H9 (cell line): ENCODE measurements at regions not wholly inside any gene's neighbourhood (a gene's known extent, or its start where the extent isn't known, plus 50 kb on each side); places are given as distances from the start of the nearest gene placed in this dataset.

Experiments used
- DNase-seq: peaks from one replicate; pipeline ENCODE4 v3.0.0-alpha.2; 2017
- H2AFZ ChIP-seq: one replicate; pipeline ENCODE4 v1.6.1; 2013; ENCODE audit warnings: mild to moderate bottlenecking, low read length, control low read depth, moderate library complexity
- H2AK5ac ChIP-seq: 2 replicates; pipeline ENCODE4 v1.6.1; 2013; ENCODE audit warnings: low read length, control low read depth, mixed read lengths; ENCODE audit not compliant: insufficient read length
- H2BK120ac ChIP-seq: one replicate; pipeline ENCODE4 v1.6.1; 2013; ENCODE audit warnings: low read depth, mild to moderate bottlenecking, low read length, control low read depth, inconsistent platforms; ENCODE audit not compliant: poor library complexity, severe bottlenecking
- H2BK12ac ChIP-seq: 2 replicates; pipeline ENCODE4 v1.6.1; 2013; ENCODE audit warnings: low read length, control low read depth, mixed read lengths, low read depth; ENCODE audit not compliant: insufficient read length
- H2BK15ac ChIP-seq: 2 replicates; pipeline ENCODE4 v1.6.1; 2013; ENCODE audit warnings: low read depth, low read length, control low read depth
- H2BK20ac ChIP-seq: one replicate; pipeline ENCODE4 v1.6.1; 2013; ENCODE audit warnings: low read depth, mild to moderate bottlenecking, low read length, control low read depth, inconsistent platforms; ENCODE audit not compliant: poor library complexity, severe bottlenecking
- H2BK5ac ChIP-seq: 2 replicates; pipeline ENCODE4 v1.6.1; 2013; ENCODE audit warnings: low read length, control low read depth, mixed read lengths; ENCODE audit not compliant: insufficient read length
- H3K14ac ChIP-seq: 2 replicates; pipeline ENCODE4 v1.6.1; 2013; ENCODE audit warnings: low read length, control low read depth; ENCODE audit not compliant: insufficient read depth
- H3K18ac ChIP-seq: 2 replicates; pipeline ENCODE4 v1.6.1; 2013; ENCODE audit warnings: low read depth, mild to moderate bottlenecking, mixed read lengths, low read length, control low read depth; ENCODE audit not compliant: insufficient read length
- H3K23ac ChIP-seq: 2 replicates; pipeline ENCODE4 v1.6.1; 2013; ENCODE audit warnings: low read length, control low read depth, mixed read lengths, low read depth; ENCODE audit not compliant: insufficient read length
- H3K23me2 ChIP-seq: 2 replicates; pipeline ENCODE4 v1.6.1; 2013; ENCODE audit warnings: low read depth, mild to moderate bottlenecking, mixed read lengths, low read length, control low read depth; ENCODE audit not compliant: insufficient read length, poor library complexity, severe bottlenecking
- H3K27ac ChIP-seq: 2 replicates; pipeline ENCODE4 v1.5.1; 2013; ENCODE audit warnings: low read length, control low read depth, mixed read lengths, low read depth; ENCODE audit not compliant: insufficient read length
- H3K27me3 ChIP-seq: 2 replicates; pipeline ENCODE4 v1.6.1; 2013; ENCODE audit warnings: low read length, control low read depth, inconsistent platforms; ENCODE audit not compliant: insufficient read depth
- H3K4ac ChIP-seq: 2 replicates; pipeline ENCODE4 v1.6.1; 2013; ENCODE audit warnings: low read depth, mild to moderate bottlenecking, control low read depth, inconsistent platforms, low read length, moderate library complexity
- H3K4me1 ChIP-seq: 2 replicates; pipeline ENCODE4 v1.6.1; 2013; ENCODE audit warnings: low read length, control low read depth, inconsistent platforms; ENCODE audit not compliant: insufficient read depth
- H3K4me2 ChIP-seq: 2 replicates; pipeline ENCODE4 v1.6.1; 2013; ENCODE audit warnings: low read length, control low read depth, mixed read lengths; ENCODE audit not compliant: insufficient read length, insufficient read depth
- H3K56ac ChIP-seq: 2 replicates; pipeline ENCODE4 v1.6.1; 2013; ENCODE audit warnings: low read depth, mild to moderate bottlenecking, mixed read lengths, low read length, control low read depth; ENCODE audit not compliant: insufficient read length
- H3K79me1 ChIP-seq: 2 replicates; pipeline ENCODE4 v1.6.1; 2013; ENCODE audit warnings: low read depth, mild to moderate bottlenecking, moderate library complexity, low read length, control low read depth, inconsistent platforms; ENCODE audit not compliant: insufficient read depth, poor library complexity, severe bottlenecking
- H3K79me2 ChIP-seq: 2 replicates; pipeline ENCODE4 v1.6.1; 2013; ENCODE audit warnings: low read length, control low read depth, inconsistent platforms; ENCODE audit not compliant: insufficient read depth
- H3K9ac ChIP-seq: 2 replicates; pipeline ENCODE4 v1.6.1; 2013; ENCODE audit warnings: low read length, control low read depth, mixed read lengths; ENCODE audit not compliant: insufficient read length; ENCODE audit errors: extremely low read depth
- H3K9me3 ChIP-seq: one replicate; pipeline ENCODE4 v1.6.1; 2013; ENCODE audit warnings: low read depth, low read length, inconsistent platforms; ENCODE audit not compliant: control insufficient read depth
- H3T11ph ChIP-seq: one replicate; pipeline ENCODE4 v1.6.1; 2013; ENCODE audit warnings: mild to moderate bottlenecking, low read length, control low read depth, inconsistent platforms
- H4K20me1 ChIP-seq: one replicate; pipeline ENCODE4 v1.6.1; 2013; ENCODE audit not compliant: control insufficient read depth, insufficient read length, insufficient read depth
- H4K5ac ChIP-seq: 2 replicates; pipeline ENCODE4 v1.6.1; 2013; ENCODE audit warnings: low read depth, mild to moderate bottlenecking, mixed read lengths, low read length, control low read depth; ENCODE audit not compliant: insufficient read length
- H4K8ac ChIP-seq: replicated peaks from 2 replicates; pipeline ENCODE4 v1.6.1; 2013; ENCODE audit warnings: low read length, control low read depth, mixed read lengths, low read depth; ENCODE audit not compliant: insufficient read length
- H4K91ac ChIP-seq: 2 replicates; pipeline ENCODE4 v1.6.1; 2013; ENCODE audit warnings: low read depth, mild to moderate bottlenecking, moderate library complexity, mixed read lengths, low read length, control low read depth; ENCODE audit not compliant: insufficient read length
- H3K27ac Mint-ChIP-seq, 3 experiments: 2 replicates in 2 of 3; 3 replicates in 1 of 3; pipeline ENCODE4 v1.8.0; 2020 to 2021; ENCODE audit warnings: mixed read lengths in 3 of 3, mild to moderate bottlenecking in 1 of 3, moderate library complexity in 1 of 3
- H3K27me3 Mint-ChIP-seq: 2 replicates; pipeline ENCODE4 v1.8.0; 2021; ENCODE audit warnings: low read depth, mild to moderate bottlenecking, moderate library complexity, mixed read lengths
- H3K36me3 Mint-ChIP-seq, 3 experiments: 2 replicates in 2 of 3; 3 replicates in 1 of 3; pipeline ENCODE4 v1.8.0; 2020 to 2021; ENCODE audit warnings: low read depth in 3 of 3, mixed read lengths in 3 of 3; ENCODE audit not compliant: insufficient read depth in 1 of 3
- H3K4me1 Mint-ChIP-seq, 2 experiments: 2 replicates each; pipeline ENCODE4 v1.8.0; 2020; ENCODE audit warnings: mixed read lengths in 2 of 2
- H3K4me3 Mint-ChIP-seq, 2 experiments: 2 replicates in 1 of 2; 3 replicates in 1 of 2; pipeline ENCODE4 v1.8.0; 2020 to 2021; ENCODE audit warnings: mild to moderate bottlenecking in 2 of 2, mixed read lengths in 2 of 2, moderate library complexity in 1 of 2
- H3K9me3 Mint-ChIP-seq, 2 experiments: 2 replicates in 1 of 2; 3 replicates in 1 of 2; pipeline ENCODE4 v1.8.0; 2020; ENCODE audit warnings: mild to moderate bottlenecking in 2 of 2, mixed read lengths in 2 of 2, moderate library complexity in 1 of 2
- CTCF ChIP-seq: fragments of 200-600 bp; sonication (generic); conservative IDR thresholded peaks from 3 replicates; pipeline ENCODE4 v1.8.0; 2021; ENCODE audit warnings: antibody characterized with exemption, mild to moderate bottlenecking
- WGBS: extraction: QIAGEN DNeasy Blood & Tissue Kit; methylation state at CpG from one replicate; pipeline ENCODE4 v1.1.7; 2013; ENCODE audit warnings: missing lambda C conversion rate, low lambda C conversion rate, mixed read lengths; ENCODE audit not compliant: insufficient read length; ENCODE audit errors: extremely low coverage; 5-methylcytosine and 5-hydroxymethylcytosine counted together

GRCh38 chr12:20077618-20078017 is 290.7 kb upstream of the PDE3A start:
- H4K8ac ChIP-seq: no peak overlapping the region
- no peak for TF ChIP-seq CTCF
- H3K27ac ChIP-seq: no peak overlapping the region
- H3K79me1 ChIP-seq: no peaks in the 10 kb centered on the region
- H3K4me2 ChIP-seq: no peak overlapping the region
- Mint-ChIP-seq H3K27ac (no peak overlapping the region; a peak in 1 of 7 replicates), H3K4me1 (peaks cover 2 to 3% of the 10 kb centered on the region in 2 experiments; a peak in 2 of 4 replicates), H3K27me3 (no peaks in the 10 kb centered on the region), H3K36me3 (no peaks in the 10 kb centered on the region), H3K9me3 (no peaks in the 10 kb centered on the region; a peak in 1 of 5 replicates), H3K4me3 (no peak overlapping the region)
- H3K14ac ChIP-seq: no peak overlapping the region
- no peak overlapping the region for H3K18ac ChIP-seq
- no peaks in the 10 kb centered on the region for H3K4me1 ChIP-seq
- peak overlapping the region; percentile 77 for H2AFZ ChIP-seq
- no peak overlapping the region for H4K91ac ChIP-seq
- no peak overlapping the region for H3K4ac ChIP-seq
- no peaks in the 10 kb centered on the region for H3K9me3 ChIP-seq
- no peak overlapping the region for H4K5ac ChIP-seq
- H2BK20ac ChIP-seq: no peak overlapping the region
- no peaks in the 10 kb centered on the region for H4K20me1 ChIP-seq
- H2BK5ac ChIP-seq: no peak overlapping the region
- H3K27me3 ChIP-seq: no peaks in the 10 kb centered on the region
- H3T11ph ChIP-seq: no peak overlapping the region
- no peaks in the 10 kb centered on the region for H3K23me2 ChIP-seq
- WGBS: no CpG with 5 or more reads among the region's 3 CpGs
- H2BK15ac ChIP-seq: no peak overlapping the region
- H3K56ac ChIP-seq: no peak overlapping the region
- no peak overlapping the region for H2BK120ac ChIP-seq
- no peak overlapping the region for H2BK12ac ChIP-seq
- H3K79me2 ChIP-seq: no peaks in the 10 kb centered on the region
- DNase-seq: no peak
- H3K9ac ChIP-seq: no peak overlapping the region
- H2AK5ac ChIP-seq: no peak overlapping the region
- H3K23ac ChIP-seq: no peak overlapping the region
